Nephron (organoid): ENCODE measurements at regions not wholly inside any gene's neighbourhood (a gene's known extent, or its start where the extent isn't known, plus 50 kb on each side); places are given as distances from the start of the nearest gene placed in this dataset.

Source experiments
- H3K27ac Mint-ChIP-seq, 3 experiments: 2 replicates each; pipeline ENCODE4 v1.8.0; 2020; ENCODE audit warnings: mixed read lengths in 3 of 3, mild to moderate bottlenecking in 2 of 3, moderate library complexity in 1 of 3
- H3K27me3 Mint-ChIP-seq: 2 replicates; pipeline ENCODE4 v1.8.0; 2021; ENCODE audit warnings: low read depth, mild to moderate bottlenecking, moderate library complexity, mixed read lengths
- H3K36me3 Mint-ChIP-seq: 2 replicates; pipeline ENCODE4 v1.8.0; 2020; ENCODE audit warnings: low read depth, mixed read lengths
- H3K4me1 Mint-ChIP-seq: 2 replicates; pipeline ENCODE4 v1.8.0; 2020; ENCODE audit warnings: mixed read lengths
- H3K4me3 Mint-ChIP-seq, 3 experiments: 2 replicates each; pipeline ENCODE4 v1.8.0; 2020; ENCODE audit warnings: mild to moderate bottlenecking in 3 of 3, mixed read lengths in 3 of 3, moderate library complexity in 2 of 3
- H3K9me3 Mint-ChIP-seq: 2 replicates; pipeline ENCODE4 v1.8.0; 2020; ENCODE audit warnings: mixed read lengths
- CTCF ChIP-seq, 3 experiments: fragments of 200-600 bp; sonication (generic); IDR thresholded peaks; one replicate each; pipeline ENCODE4 v1.5.0; 2021; ENCODE audit warnings: antibody characterized with exemption in 3 of 3; ENCODE audit not compliant: unreplicated experiment in 3 of 3

DNA sequence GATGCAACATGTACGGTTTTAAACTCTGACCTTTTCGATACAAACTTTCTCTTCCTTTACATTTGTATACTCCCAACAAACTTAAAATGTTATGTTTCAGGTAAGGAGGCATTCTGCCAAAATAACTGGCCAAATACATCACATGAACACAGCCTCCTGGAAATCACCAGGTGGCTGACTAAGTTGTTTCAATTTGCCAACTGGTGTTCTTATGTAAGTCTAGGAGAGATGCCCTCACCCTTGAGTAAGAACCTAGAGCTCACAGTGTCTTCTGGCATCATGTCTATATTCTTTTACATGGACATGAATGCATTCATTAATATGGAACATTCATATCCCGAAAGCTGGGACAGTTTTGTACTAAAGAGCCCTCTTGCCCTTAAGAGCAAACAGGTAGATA lies 341.1 kb upstream of the NR2F2 start:
- no peak for TF ChIP-seq CTCF (IDR thresholded peaks at IDR 0.05; ENCODE audit: unreplicated experiment in 3 of 3)
- H3K36me3 Mint-ChIP-seq, result no peaks in the 10 kb centered on the region
- H3K27me3 Mint-ChIP-seq, result no peaks in the 10 kb centered on the region
- H3K9me3 Mint-ChIP-seq, result no peaks in the 10 kb centered on the region
- peaks cover 28% of the 10 kb centered on the region for H3K4me1 Mint-ChIP-seq
- peak overlapping the region in 2 of 3 experiments; percentile 30 to 61 for H3K27ac Mint-ChIP-seq
- no peak overlapping the region for H3K4me3 Mint-ChIP-seq

DNA sequence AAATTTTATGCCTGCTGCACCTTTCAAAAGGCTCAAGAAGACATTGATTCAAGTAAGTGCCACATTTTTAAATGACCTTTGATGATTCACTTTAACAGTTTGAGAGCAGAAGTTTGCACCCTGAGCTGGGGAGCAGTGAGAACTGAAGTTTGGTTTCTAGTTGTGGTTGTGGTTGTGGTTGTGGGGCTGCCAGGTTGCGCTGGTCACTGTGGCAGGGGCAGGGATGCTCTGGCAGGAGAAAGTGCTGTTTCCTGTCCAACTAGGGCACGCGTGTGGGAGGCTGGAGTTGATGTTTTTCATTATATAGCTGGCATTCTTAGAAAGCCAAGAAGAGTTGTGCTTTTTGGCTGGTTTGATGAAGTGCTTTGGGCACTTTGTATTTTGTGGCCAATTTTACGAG lies 339.7 kb upstream of the NR2F2 start:
- H3K4me3 Mint-ChIP-seq, result no peak overlapping the region
- no peaks in the 10 kb centered on the region for H3K9me3 Mint-ChIP-seq
- peaks cover 23% of the 10 kb centered on the region for H3K4me1 Mint-ChIP-seq
- TF ChIP-seq CTCF (IDR thresholded peaks at IDR 0.05; ENCODE audit: unreplicated experiment in 3 of 3), result no peak
- H3K27me3 Mint-ChIP-seq, result no peaks in the 10 kb centered on the region
- peak overlapping the region; percentile 30 to 80 (median 30) for H3K27ac Mint-ChIP-seq
- H3K36me3 Mint-ChIP-seq, result no peaks in the 10 kb centered on the region

DNA sequence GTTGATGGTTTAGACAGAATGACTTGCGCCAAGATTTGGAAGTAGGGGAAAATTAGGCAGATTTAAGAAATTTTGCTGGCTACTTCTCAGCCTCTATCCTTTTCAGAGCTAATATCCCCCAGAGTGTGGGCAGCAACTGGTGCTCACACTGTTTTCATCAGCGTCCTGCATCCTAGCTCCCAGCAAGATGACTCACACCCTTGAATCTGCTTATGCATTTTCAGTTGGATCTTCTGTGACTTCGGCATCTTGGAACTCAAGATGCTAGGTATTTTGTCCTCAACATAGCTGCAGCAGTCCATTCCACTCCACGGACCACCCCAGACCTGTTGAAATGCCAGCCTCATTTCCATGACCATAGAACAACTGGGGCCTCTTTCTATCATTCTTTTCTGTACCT lies 336.1 kb upstream of the NR2F2 start:
- Mint-ChIP-seq H3K4me3 (no peak overlapping the region), H3K27ac (no peak overlapping the region), H3K27me3 (no peaks in the 10 kb centered on the region), H3K9me3 (no peaks in the 10 kb centered on the region), H3K36me3 (no peaks in the 10 kb centered on the region), H3K4me1 (peaks cover 9% of the 10 kb centered on the region)
- no peak for TF ChIP-seq CTCF (IDR thresholded peaks at IDR 0.05; ENCODE audit: unreplicated experiment in 3 of 3)

DNA sequence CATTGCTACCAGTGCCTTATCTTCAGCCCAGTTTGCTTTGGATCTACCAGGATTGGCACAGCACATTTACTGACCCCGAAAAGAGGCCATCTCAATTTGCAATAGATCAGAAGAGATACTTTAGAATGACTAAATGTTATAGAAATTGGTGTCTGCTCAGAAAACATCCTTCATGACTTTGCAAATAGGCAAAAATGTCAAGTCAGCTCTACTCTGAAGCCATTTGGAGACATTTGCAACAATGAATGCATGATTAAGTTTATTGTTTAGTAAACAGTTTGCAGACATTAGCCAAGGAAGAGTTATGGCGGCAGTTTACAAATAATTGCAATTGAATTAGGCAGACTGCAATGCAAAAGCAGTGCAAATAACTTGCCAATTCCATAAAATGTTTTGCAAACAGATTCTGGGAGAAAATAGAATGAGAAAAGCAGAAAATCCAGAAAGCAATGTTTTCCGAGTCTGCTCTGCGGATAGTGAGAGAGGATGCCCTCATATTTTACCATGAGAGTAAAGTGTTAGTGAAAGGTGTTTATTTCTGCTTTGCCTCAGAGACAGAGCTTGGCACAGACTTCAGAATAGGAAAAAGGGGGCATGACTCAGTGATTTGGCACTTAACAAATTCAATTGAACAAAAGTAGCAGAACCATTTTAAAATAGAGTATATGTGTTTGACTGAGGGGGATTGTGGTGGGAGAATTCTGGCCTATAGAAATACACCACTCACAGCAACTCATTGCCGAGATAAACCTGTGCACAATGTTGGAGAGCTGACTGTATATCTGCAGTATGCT lies 334.9 kb upstream of the NR2F2 start:
- no peak overlapping the region for H3K4me3 Mint-ChIP-seq
- no peak for TF ChIP-seq CTCF (IDR thresholded peaks at IDR 0.05; ENCODE audit: unreplicated experiment in 3 of 3)
- no peaks in the 10 kb centered on the region for H3K27me3 Mint-ChIP-seq
- H3K4me1 Mint-ChIP-seq, result no peaks in the 10 kb centered on the region
- H3K9me3 Mint-ChIP-seq, result no peaks in the 10 kb centered on the region
- H3K36me3 Mint-ChIP-seq, result no peaks in the 10 kb centered on the region
- no peak overlapping the region for H3K27ac Mint-ChIP-seq

DNA sequence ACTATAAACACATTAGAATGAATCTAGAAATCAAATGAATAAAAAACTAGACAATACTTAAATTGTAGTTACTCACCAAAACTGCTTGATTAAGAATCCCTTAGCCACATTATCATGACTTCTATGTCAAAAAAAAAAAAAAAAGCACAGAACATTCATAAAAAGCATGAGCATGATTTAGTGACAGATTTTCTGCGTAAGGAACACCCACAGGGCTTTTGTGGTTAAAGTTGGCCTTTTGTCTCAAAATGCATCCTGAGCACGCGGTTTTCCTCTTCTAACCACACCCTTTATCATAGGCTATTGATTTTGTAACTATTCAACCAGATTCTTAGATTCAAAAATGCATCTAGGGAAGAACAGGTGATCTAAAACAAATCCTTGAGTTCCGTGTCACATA lies 334.0 kb upstream of the NR2F2 start:
- no peaks in the 10 kb centered on the region for H3K9me3 Mint-ChIP-seq
- no peak for TF ChIP-seq CTCF (IDR thresholded peaks at IDR 0.05; ENCODE audit: unreplicated experiment in 3 of 3)

DNA sequence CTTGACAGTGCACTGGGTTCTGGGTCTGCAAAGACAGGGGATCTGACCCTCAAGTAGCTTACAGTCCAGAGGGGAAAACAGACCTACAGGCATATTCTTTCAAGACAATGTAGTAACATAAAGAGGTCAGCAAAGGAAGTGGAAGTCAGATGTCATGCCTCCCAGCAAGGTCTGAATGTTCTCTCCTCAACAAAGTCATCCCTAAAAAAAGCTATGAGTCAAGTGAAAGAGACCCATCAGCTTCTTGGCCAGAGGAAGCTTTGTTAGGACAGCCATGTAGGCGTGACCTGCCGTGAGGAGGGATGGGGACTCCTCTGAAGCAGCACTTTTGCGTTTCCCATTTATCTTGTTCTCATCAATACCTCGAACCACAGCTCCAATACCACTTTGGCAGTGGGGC lies 331.6 kb upstream of the NR2F2 start:
- Mint-ChIP-seq H3K27ac (no peak overlapping the region), H3K36me3 (no peaks in the 10 kb centered on the region), H3K9me3 (no peaks in the 10 kb centered on the region), H3K4me1 (no peaks in the 10 kb centered on the region), H3K27me3 (no peaks in the 10 kb centered on the region), H3K4me3 (no peak overlapping the region)
- no peak for TF ChIP-seq CTCF (IDR thresholded peaks at IDR 0.05; ENCODE audit: unreplicated experiment in 3 of 3)

More for the DNA sequence above, 334.0 kb upstream of the NR2F2 start:
- H3K27me3 Mint-ChIP-seq, result no peaks in the 10 kb centered on the region
- no peaks in the 10 kb centered on the region for H3K4me1 Mint-ChIP-seq
- no peaks in the 10 kb centered on the region for H3K36me3 Mint-ChIP-seq
- no peak overlapping the region for H3K4me3 Mint-ChIP-seq
- H3K27ac Mint-ChIP-seq, result no peak overlapping the region
